Stimulated activated CD8-positive, alpha-beta memory T cell treated with anti-CD3 and anti-CD28 coated beads, Interleukin-4, amount 100 ng/mL, for 4 hours (primary cell): ENCODE measurements at regions not wholly inside any gene's neighbourhood (a gene's known extent, or its start where the extent isn't known, plus 50 kb on each side); places are given as distances from the start of the nearest gene placed in this dataset.
A peak's percentile ranks its signal among the peaks of the same experiment; 100 is the strongest.

Experiments
- DNase-seq, 2 donors: peaks; one replicate each; pipeline ENCODE4 v3.0.0-alpha.2; 2020; ENCODE audit warnings: low read depth in 2 of 2, low spot score in 1 of 2

- no peak for DNase-seq
Measured at GRCh38 chr6:90435207-90435899, 138.7 kb upstream of the BACH2 start.

DNA sequence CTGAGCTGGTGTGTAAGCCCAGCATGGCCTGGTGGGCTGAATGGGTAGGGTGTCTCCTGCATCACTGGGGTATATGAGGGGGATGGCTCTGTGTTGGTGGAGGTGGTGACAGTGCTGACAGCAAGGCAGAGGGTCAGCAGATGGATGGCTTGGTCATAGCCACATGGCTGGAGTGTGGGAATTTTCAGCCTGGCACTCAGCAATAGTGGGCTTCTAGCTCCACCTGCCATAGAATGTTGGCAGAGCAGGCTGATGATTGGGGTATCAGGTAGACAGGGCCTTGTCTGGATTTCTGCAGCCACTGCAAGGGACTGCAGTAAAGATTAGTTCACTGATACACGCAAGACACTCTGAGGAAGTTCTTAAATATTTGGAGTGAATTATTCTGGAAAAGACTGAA is 137.5 kb upstream of the BACH2 start:
- no peak for DNase-seq

DNA sequence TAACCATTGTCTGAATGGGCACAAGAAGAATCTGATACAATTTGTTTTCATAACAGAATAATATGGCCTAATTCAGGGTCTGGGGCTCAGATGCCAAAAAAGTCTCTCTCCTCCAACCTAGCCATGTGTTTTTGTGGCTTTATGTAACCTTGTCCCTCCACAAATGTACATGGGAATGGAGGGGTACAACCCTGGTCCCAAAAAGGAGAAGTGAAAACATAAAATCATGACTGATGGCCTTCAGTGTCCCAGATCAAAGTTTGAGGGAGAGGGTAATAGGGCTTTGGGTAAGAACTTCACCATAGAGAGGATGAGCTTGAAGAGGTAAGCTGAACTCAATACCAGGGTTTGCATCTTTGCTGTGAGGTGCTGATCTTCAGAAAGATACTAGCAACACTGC is 136.3 kb upstream of the BACH2 start:
- no peak for DNase-seq

DNA sequence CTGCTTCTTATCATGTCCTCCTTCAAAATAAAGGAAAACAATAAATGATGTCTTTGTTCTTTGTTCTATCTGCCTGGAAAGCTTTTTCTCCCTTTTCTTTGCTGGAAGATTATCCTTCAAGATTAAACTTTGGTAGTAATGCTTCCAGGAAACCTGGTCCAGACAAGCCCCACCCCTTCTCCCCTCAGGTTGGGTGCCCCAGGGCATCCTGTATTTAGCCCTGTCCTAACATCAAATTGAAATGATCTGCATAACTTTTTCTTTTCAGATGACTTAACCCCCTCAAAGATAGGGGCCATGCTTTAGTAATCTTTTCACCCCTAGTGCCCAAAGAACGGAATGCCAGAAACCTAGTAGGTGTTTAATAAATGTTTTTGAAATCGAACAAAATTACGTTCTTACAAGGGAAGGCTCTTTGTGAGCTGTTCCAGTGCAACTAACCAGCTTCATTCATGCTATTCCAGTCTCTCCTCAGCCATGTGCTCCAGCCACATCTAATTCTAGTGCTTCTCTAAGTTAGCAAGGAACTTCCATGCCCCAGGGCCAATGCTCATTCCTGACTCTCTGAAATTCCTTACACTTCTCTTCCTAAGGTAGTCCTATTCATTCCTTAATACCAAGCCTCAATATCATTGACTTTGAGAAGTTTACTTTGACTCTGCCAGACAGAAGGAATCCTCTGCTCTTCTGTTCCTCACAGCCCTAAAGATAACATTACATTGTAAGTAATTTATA is 135.6 kb upstream of the BACH2 start:
- no peak for DNase-seq

DNA sequence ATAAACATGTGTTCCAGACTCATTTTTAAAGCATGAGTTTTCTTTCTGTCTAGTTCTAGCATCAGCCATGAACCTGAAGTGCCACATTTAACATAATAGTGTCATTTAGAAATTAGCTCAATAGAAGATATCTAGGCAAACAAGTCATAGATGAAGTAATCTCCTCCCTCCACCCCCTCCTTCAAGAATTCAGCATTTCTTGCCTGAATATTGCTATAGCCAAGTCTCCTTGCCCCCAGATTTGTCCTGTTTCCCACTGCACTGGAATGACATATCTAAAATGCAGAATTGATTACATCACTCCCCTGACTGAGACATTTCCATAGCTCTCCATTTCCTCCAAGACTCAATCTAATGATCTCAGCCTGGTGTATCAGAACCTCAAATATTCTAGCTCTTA is 134.9 kb upstream of the BACH2 start:
- DNase-seq = no peak

DNA sequence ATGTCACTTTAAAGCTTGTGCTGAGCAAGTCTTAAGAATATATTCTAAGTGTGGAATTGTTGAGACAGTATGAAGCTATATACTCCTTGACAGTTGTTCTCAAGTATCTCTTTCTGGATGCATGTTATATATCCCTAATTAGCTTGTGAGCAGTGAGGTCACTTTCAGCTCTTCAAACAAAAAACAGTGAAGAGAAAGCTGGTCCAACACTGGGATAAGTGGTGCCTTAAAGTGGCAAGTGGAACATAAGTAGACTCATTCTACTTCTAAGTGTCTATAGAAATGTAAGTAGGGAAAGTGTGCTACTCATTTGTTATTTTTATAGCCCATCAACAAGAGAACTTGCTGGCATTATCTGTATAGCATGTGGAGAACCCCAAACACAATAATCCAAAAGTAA is 133.1 kb upstream of the BACH2 start:
- no peak for DNase-seq

- no peak for DNase-seq
Measured at GRCh38 chr6:90428514-90428913, 131.9 kb upstream of the BACH2 start.

GRCh38 chr6:90425161-90425641 is 128.6 kb upstream of the BACH2 start:
- DNase-seq = no peak

- DNase-seq = no peak
Measured at GRCh38 chr6:90424580-90424979, 127.9 kb upstream of the BACH2 start.

- no peak for DNase-seq
Measured at GRCh38 chr6:90421666-90422065, 125.0 kb upstream of the BACH2 start.

- no peak for DNase-seq
Measured at GRCh38 chr6:90420500-90420899, 123.9 kb upstream of the BACH2 start.

- no peak for DNase-seq
Measured at GRCh38 chr6:90417385-90417784, 120.7 kb upstream of the BACH2 start.

DNA sequence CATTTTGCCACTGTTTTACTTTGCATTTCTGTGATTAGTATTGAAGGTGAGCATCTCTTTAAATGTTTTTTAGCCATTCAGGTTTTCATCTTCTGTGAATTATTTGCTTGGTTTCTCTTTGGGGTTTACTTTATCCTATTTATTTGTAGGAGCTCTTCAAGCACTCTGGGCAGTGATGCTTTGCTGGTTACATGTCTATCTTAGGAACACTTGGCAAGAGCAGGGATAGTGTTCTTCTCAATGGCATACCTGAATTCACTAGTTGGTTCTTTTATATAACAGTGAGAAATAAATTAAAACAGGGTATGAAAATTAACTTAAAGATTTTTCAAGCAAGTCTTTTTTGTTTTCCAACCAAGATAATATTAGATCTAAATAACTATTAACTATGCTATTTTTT is 119.7 kb upstream of the BACH2 start:
- DNase-seq = no peak

- DNase-seq = no peak
Measured at GRCh38 chr6:90415178-90415577, 118.5 kb upstream of the BACH2 start.

- no peak for DNase-seq
Measured at GRCh38 chr6:90414352-90414751, 117.7 kb upstream of the BACH2 start.

DNA sequence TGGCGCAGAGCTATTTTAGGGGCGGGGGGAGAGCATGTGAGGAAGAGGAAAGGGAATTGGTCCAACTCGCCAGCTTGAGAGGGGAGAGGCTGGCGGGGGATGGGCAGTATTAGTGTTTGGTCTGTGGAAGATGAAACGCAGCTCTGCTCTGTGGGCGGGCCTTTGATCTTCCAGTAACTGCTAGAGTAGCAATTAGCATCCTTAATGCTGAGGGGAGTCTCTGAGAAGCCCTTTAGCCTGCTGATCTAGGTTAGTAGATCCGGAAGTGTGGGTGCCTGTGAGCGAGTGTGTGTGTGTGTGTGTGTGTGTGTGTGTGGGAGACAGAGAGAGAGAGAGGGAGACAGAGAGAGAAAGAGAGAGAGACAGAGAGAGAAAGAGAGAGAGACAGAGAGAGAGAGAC is 117.2 kb upstream of the BACH2 start:
- DNase-seq = peak; percentile 68 to 72

- DNase-seq = no peak
Measured at GRCh38 chr6:90413396-90413795, 116.8 kb upstream of the BACH2 start.

GRCh38 chr6:90412538-90413369 is 116.1 kb upstream of the BACH2 start:
- DNase-seq = no peak

- DNase-seq = peak in 1 of 2 donors; percentile 26
Measured at GRCh38 chr6:90411292-90411781, 114.7 kb upstream of the BACH2 start.

DNA sequence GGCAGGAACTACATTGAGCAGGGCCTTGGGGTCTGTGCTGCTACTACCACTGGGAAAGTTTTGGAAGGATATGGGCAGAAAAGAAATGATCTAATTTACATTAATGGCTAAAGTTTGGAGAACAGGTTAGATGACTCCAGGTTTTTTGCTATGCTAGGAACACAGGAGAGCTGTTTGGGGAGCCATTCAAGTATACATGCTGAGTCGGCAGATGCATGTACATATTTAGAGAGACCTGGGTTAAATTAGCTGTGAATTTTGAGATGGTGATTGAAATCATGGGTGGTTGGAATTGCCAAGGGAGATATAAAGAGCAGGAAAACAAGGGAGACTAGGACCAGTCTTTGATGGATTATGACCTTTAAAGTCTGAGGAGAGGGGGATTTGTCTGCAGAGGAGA is 113.1 kb upstream of the BACH2 start:
- no peak for DNase-seq

DNA sequence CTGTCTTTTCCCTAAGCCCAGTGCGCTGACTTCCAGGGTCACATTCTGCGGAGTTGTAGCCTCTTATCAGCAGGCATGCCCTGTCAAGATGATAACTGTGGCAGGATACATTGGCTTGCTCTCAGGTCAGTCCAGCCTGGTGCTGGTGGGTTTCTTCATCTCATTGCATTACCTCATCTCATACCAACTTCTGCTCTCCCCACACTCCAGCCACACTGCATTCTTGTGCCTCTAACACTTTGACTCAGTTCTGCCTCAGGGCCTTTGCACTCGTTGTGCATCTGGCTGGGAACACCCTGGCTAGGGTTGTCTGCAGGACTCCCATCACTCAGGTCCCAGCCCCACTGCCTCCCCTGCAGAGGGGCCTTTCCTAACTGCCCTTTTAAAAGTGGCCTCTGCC is 110.3 kb upstream of the BACH2 start:
- no peak for DNase-seq
